ENCODE measurements at regions not wholly inside any gene's neighbourhood (a gene's known extent, or its start where the extent isn't known, plus 50 kb on each side); places are given as distances from the start of the nearest gene placed in this dataset.

DNA sequence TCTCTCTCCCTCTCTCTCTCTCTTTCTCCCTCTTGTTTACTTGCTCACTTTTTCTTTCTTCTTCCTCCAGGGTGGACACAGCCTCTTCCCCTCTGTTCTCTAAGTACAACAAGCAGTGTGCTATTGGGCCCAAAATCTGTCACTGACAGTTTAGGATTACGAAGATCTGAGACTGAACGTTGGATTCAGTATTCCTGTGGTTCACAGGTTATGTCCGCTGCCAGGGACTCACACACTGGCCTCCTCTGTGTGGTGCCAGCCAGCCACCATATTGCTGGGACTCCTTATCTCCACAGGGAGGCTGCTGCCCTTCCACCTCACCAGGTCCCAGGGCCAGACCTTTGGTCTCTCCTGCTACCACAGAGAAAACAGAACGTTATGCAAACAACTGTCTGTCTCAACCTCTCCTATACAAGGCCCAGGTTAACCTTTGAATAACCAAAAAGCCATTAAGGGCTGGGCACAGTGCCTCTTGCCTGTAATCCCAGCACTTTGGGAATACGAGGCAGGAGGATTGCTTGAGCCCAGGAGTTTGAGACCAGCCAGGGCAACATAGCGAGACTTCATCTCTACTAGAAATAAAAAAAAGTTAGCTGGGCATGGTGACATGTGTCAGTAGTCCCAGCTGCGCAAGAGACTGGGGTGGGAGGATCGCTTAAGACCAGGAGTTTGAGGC lies 171.9 kb upstream of the RAB4A start (continued):
- TF ChIP-seq, protein P1, sequence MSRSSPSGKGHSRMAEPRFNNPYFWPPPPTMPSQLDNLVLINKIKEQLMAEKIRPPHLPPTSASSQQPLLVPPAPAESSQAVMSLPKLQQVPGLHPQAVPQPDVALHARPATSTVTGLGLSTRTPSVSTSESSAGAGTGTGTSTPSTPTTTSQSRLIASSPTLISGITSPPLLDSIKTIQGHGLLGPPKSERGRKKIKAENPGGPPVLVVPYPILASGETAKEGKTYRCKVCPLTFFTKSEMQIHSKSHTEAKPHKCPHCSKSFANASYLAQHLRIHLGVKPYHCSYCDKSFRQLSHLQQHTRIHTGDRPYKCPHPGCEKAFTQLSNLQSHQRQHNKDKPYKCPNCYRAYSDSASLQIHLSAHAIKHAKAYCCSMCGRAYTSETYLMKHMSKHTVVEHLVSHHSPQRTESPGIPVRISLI (CRISPR knock-in tag; IDR thresholded peaks at IDR 0.05; ENCODE audit: borderline replicate concordance), result peak; percentile 62; the same call in 1 of the 2 replicates
- TF ChIP-seq KDM5B (CRISPR knock-in tag; IDR thresholded peaks at IDR 0.05; ENCODE audit: borderline replicate concordance) (peak; percentile 42; the same call in 1 of the 2 replicates), RBAK (CRISPR knock-in tag; IDR thresholded peaks at IDR 0.05) (no peak), EP300 (IDR thresholded peaks at IDR 0.05; ENCODE audit: low read depth in 2 of 2, low read length in 2 of 2) (peak; percentile 64 to 88; a peak in 3 of 4 replicates), EP300 (CRISPR knock-in tag; IDR thresholded peaks at IDR 0.05; ENCODE audit: borderline replicate concordance) (peak; percentile 86), ZNF496 (CRISPR knock-in tag; IDR thresholded peaks at IDR 0.05; ENCODE audit: insufficient replicate concordance) (no peak), ZNF350 (CRISPR knock-in tag; IDR thresholded peaks at IDR 0.05; ENCODE audit: borderline replicate concordance, low read depth) (peak; percentile 89), ZNF792 (CRISPR knock-in tag; IDR thresholded peaks at IDR 0.05) (no peak; the same call in 1 of the 2 replicates)
- TF ChIP-seq, protein P2, sequence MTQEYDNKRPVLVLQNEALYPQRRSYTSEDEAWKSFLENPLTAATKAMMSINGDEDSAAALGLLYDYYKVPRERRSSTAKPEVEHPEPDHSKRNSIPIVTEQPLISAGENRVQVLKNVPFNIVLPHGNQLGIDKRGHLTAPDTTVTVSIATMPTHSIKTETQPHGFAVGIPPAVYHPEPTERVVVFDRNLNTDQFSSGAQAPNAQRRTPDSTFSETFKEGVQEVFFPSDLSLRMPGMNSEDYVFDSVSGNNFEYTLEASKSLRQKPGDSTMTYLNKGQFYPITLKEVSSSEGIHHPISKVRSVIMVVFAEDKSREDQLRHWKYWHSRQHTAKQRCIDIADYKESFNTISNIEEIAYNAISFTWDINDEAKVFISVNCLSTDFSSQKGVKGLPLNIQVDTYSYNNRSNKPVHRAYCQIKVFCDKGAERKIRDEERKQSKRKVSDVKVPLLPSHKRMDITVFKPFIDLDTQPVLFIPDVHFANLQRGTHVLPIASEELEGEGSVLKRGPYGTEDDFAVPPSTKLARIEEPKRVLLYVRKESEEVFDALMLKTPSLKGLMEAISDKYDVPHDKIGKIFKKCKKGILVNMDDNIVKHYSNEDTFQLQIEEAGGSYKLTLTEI (CRISPR knock-in tag; conservative IDR thresholded peaks at IDR 0.05), result no peak
- TF ChIP-seq, protein P3, sequence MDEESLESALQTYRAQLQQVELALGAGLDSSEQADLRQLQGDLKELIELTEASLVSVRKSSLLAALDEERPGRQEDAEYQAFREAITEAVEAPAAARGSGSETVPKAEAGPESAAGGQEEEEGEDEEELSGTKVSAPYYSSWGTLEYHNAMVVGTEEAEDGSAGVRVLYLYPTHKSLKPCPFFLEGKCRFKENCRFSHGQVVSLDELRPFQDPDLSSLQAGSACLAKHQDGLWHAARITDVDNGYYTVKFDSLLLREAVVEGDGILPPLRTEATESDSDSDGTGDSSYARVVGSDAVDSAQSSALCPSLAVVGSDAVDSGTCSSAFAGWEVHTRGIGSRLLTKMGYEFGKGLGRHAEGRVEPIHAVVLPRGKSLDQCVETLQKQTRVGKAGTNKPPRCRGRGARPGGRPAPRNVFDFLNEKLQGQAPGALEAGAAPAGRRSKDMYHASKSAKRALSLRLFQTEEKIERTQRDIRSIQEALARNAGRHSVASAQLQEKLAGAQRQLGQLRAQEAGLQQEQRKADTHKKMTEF (CRISPR knock-in tag; IDR thresholded peaks at IDR 0.05), result peak; percentile 93
- TF ChIP-seq, protein P4, sequence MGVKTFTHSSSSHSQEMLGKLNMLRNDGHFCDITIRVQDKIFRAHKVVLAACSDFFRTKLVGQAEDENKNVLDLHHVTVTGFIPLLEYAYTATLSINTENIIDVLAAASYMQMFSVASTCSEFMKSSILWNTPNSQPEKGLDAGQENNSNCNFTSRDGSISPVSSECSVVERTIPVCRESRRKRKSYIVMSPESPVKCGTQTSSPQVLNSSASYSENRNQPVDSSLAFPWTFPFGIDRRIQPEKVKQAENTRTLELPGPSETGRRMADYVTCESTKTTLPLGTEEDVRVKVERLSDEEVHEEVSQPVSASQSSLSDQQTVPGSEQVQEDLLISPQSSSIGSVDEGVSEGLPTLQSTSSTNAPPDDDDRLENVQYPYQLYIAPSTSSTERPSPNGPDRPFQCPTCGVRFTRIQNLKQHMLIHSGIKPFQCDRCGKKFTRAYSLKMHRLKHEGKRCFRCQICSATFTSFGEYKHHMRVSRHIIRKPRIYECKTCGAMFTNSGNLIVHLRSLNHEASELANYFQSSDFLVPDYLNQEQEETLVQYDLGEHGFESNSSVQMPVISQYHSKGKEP (CRISPR knock-in tag; IDR thresholded peaks at IDR 0.05), result no peak
- TF ChIP-seq, protein P5, sequence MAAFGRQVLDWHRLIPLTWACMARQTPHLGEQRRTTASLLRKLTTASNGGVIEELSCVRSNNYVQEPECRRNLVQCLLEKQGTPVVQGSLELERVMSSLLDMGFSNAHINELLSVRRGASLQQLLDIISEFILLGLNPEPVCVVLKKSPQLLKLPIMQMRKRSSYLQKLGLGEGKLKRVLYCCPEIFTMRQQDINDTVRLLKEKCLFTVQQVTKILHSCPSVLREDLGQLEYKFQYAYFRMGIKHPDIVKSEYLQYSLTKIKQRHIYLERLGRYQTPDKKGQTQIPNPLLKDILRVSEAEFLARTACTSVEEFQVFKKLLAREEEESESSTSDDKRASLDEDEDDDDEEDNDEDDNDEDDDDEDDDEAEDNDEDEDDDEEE (CRISPR knock-in tag; IDR thresholded peaks at IDR 0.05), result 0 out of 2 replicates have a peak, but pooled peaks have one; percentile 65
- TF ChIP-seq, protein P6, sequence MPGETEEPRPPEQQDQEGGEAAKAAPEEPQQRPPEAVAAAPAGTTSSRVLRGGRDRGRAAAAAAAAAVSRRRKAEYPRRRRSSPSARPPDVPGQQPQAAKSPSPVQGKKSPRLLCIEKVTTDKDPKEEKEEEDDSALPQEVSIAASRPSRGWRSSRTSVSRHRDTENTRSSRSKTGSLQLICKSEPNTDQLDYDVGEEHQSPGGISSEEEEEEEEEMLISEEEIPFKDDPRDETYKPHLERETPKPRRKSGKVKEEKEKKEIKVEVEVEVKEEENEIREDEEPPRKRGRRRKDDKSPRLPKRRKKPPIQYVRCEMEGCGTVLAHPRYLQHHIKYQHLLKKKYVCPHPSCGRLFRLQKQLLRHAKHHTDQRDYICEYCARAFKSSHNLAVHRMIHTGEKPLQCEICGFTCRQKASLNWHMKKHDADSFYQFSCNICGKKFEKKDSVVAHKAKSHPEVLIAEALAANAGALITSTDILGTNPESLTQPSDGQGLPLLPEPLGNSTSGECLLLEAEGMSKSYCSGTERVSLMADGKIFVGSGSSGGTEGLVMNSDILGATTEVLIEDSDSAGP (CRISPR knock-in tag; IDR thresholded peaks at IDR 0.05; ENCODE audit: borderline replicate concordance), result peak; percentile 61; the same call in 1 of the 2 replicates
- TF ChIP-seq, protein P7, sequence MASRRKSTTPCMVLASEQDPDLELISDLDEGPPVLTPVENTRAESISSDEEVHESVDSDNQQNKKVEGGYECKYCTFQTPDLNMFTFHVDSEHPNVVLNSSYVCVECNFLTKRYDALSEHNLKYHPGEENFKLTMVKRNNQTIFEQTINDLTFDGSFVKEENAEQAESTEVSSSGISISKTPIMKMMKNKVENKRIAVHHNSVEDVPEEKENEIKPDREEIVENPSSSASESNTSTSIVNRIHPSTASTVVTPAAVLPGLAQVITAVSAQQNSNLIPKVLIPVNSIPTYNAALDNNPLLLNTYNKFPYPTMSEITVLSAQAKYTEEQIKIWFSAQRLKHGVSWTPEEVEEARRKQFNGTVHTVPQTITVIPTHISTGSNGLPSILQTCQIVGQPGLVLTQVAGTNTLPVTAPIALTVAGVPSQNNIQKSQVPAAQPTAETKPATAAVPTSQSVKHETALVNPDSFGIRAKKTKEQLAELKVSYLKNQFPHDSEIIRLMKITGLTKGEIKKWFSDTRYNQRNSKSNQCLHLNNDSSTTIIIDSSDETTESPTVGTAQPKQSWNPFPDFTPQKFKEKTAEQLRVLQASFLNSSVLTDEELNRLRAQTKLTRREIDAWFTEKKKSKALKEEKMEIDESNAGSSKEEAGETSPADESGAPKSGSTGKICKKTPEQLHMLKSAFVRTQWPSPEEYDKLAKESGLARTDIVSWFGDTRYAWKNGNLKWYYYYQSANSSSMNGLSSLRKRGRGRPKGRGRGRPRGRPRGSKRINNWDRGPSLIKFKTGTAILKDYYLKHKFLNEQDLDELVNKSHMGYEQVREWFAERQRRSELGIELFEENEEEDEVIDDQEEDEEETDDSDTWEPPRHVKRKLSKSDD (CRISPR knock-in tag; IDR thresholded peaks at IDR 0.05; ENCODE audit: low read depth), result peak; percentile 85

Data from HepG2 (cell line).